H1 (cell line): ENCODE measurements at regions not wholly inside any gene's neighbourhood (a gene's known extent, or its start where the extent isn't known, plus 50 kb on each side); places are given as distances from the start of the nearest gene placed in this dataset.

Experiments
- CHD1 ChIP-seq: IDR thresholded peaks from 2 replicates; pipeline ENCODE4 v1.6.1; 2012; ENCODE audit warnings: low read depth, low read length, improper control_type of control experiment
- E2F6 ChIP-seq: IDR thresholded peaks from 2 replicates; pipeline ENCODE4 v1.6.1; 2012; ENCODE audit warnings: inconsistent platforms
- GABPA ChIP-seq: IDR thresholded peaks from 2 replicates; pipeline ENCODE4 v1.6.1; 2011; ENCODE audit warnings: mild to moderate bottlenecking, low read length, moderate library complexity, borderline replicate concordance; ENCODE audit not compliant: insufficient read depth
- PHF8 ChIP-seq: fragments of 200-600 bp; sonication (generic); conservative IDR thresholded peaks from 2 replicates; pipeline ENCODE4 v1.7.1; 2012; ENCODE audit warnings: low read depth, mild to moderate bottlenecking, inconsistent platforms, low read length, moderate library complexity
- RFX5 ChIP-seq: IDR thresholded peaks from 2 replicates; pipeline ENCODE4 v1.6.1; 2011; ENCODE audit warnings: low read depth, low read length, improper control_type of control experiment, borderline replicate concordance

- no peak for TF ChIP-seq PHF8
- no peak for TF ChIP-seq RFX5
- no peak for TF ChIP-seq E2F6
- no peak for TF ChIP-seq CHD1
- no peak for TF ChIP-seq GABPA
Measured at GRCh38 chr13:72656357-72656756, 71.1 kb downstream of the MZT1 start (continued).
